ENCODE measurements at regions not wholly inside any gene's neighbourhood (a gene's known extent, or its start where the extent isn't known, plus 50 kb on each side); places are given as distances from the start of the nearest gene placed in this dataset.

GRCh38 chr9:134590240-134591081 is 51.1 kb upstream of the COL5A1 start:
- no peak for DNase-seq (ENCODE audit: low read depth in 1 of 2, low spot score in 1 of 2)
- TF ChIP-seq GABPA (IDR thresholded peaks at IDR 0.05; ENCODE audit: low read depth) (no peak), SPI1 (IDR thresholded peaks at IDR 0.05; ENCODE audit: borderline replicate concordance, low read depth) (no peak), POLR2AphosphoS5 (IDR thresholded peaks at IDR 0.05; ENCODE audit: low read depth) (no peak)
- TF ChIP-seq, protein P1, sequence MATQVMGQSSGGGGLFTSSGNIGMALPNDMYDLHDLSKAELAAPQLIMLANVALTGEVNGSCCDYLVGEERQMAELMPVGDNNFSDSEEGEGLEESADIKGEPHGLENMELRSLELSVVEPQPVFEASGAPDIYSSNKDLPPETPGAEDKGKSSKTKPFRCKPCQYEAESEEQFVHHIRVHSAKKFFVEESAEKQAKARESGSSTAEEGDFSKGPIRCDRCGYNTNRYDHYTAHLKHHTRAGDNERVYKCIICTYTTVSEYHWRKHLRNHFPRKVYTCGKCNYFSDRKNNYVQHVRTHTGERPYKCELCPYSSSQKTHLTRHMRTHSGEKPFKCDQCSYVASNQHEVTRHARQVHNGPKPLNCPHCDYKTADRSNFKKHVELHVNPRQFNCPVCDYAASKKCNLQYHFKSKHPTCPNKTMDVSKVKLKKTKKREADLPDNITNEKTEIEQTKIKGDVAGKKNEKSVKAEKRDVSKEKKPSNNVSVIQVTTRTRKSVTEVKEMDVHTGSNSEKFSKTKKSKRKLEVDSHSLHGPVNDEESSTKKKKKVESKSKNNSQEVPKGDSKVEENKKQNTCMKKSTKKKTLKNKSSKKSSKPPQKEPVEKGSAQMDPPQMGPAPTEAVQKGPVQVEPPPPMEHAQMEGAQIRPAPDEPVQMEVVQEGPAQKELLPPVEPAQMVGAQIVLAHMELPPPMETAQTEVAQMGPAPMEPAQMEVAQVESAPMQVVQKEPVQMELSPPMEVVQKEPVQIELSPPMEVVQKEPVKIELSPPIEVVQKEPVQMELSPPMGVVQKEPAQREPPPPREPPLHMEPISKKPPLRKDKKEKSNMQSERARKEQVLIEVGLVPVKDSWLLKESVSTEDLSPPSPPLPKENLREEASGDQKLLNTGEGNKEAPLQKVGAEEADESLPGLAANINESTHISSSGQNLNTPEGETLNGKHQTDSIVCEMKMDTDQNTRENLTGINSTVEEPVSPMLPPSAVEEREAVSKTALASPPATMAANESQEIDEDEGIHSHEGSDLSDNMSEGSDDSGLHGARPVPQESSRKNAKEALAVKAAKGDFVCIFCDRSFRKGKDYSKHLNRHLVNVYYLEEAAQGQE (IDR thresholded peaks at IDR 0.05; ENCODE audit: insufficient replicate concordance, low read depth) = no peak
- TF ChIP-seq, protein P2, sequence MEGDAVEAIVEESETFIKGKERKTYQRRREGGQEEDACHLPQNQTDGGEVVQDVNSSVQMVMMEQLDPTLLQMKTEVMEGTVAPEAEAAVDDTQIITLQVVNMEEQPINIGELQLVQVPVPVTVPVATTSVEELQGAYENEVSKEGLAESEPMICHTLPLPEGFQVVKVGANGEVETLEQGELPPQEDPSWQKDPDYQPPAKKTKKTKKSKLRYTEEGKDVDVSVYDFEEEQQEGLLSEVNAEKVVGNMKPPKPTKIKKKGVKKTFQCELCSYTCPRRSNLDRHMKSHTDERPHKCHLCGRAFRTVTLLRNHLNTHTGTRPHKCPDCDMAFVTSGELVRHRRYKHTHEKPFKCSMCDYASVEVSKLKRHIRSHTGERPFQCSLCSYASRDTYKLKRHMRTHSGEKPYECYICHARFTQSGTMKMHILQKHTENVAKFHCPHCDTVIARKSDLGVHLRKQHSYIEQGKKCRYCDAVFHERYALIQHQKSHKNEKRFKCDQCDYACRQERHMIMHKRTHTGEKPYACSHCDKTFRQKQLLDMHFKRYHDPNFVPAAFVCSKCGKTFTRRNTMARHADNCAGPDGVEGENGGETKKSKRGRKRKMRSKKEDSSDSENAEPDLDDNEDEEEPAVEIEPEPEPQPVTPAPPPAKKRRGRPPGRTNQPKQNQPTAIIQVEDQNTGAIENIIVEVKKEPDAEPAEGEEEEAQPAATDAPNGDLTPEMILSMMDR (IDR thresholded peaks at IDR 0.05; ENCODE audit: insufficient read depth, low read length) = no peak
- no peak overlapping the region for H3K27ac ChIP-seq (replicated peaks)
- H3K4me3 ChIP-seq (replicated peaks; ENCODE audit: insufficient read depth, low read length) = no peak overlapping the region
- peaks cover 2% of the 10 kb centered on the region for H3K27me3 ChIP-seq (ENCODE audit: insufficient read depth, poor library complexity, severe bottlenecking)

DNA sequence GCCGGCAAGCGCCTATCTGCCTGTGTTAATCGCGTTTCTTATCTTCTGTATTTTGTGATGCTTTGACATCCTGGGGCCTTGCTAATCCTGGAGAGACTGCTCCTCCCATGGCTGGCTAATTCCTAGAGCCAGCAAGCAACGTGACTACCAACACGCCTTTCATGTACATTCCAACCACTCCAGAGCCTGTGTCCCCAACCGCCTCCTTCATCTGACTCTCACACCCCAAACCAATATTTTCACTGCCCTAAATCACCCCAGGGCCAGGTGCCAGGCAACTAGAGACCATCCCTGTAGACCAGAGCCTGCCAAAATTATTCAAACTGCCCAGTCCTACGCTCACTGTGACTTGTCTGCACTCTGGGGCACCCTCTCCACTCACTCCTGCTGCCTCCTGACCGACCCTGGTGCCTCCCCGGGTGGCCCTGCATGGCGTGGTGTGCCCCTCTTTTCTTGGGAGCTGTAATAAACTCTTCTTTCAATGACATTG is 50.5 kb upstream of the COL5A1 start:
- Histone ChIP-seq H3K27ac (replicated peaks) (no peak overlapping the region), H3K4me3 (replicated peaks; ENCODE audit: insufficient read depth, low read length) (no peak overlapping the region), H3K27me3 (ENCODE audit: insufficient read depth, poor library complexity, severe bottlenecking) (peaks cover under 1% of the 10 kb centered on the region)
- DNase-seq (ENCODE audit: low read depth in 1 of 2, low spot score in 1 of 2) = no peak
- TF ChIP-seq POLR2AphosphoS5 (IDR thresholded peaks at IDR 0.05; ENCODE audit: low read depth) = no peak
- TF ChIP-seq, protein P1 (IDR thresholded peaks at IDR 0.05; ENCODE audit: insufficient replicate concordance, low read depth) = no peak
- TF ChIP-seq, protein P2 (IDR thresholded peaks at IDR 0.05; ENCODE audit: insufficient read depth, low read length) = no peak
- TF ChIP-seq SPI1 (IDR thresholded peaks at IDR 0.05; ENCODE audit: borderline replicate concordance, low read depth) = no peak
- TF ChIP-seq GABPA (IDR thresholded peaks at IDR 0.05; ENCODE audit: low read depth) = no peak

- Histone ChIP-seq H3K27ac (replicated peaks) (no peak overlapping the region), H3K27me3 (ENCODE audit: insufficient read depth, poor library complexity, severe bottlenecking) (no peaks in the 10 kb centered on the region), H3K4me3 (replicated peaks; ENCODE audit: insufficient read depth, low read length) (no peak overlapping the region)
- TF ChIP-seq SPI1 (IDR thresholded peaks at IDR 0.05; ENCODE audit: borderline replicate concordance, low read depth) (no peak), POLR2AphosphoS5 (IDR thresholded peaks at IDR 0.05; ENCODE audit: low read depth) (no peak), GABPA (IDR thresholded peaks at IDR 0.05; ENCODE audit: low read depth) (no peak)
- TF ChIP-seq, protein P1 (IDR thresholded peaks at IDR 0.05; ENCODE audit: insufficient replicate concordance, low read depth) = no peak
- TF ChIP-seq, protein P2 (IDR thresholded peaks at IDR 0.05; ENCODE audit: insufficient read depth, low read length) = no peak
- no peak for DNase-seq (ENCODE audit: low read depth in 1 of 2, low spot score in 1 of 2)
These were observed 50.0 kb upstream of the COL5A1 start for GRCh38 chr9:134591573-134591981.

All from HL-60 (cell line).